ENCODE measurements at regions not wholly inside any gene's neighbourhood (a gene's known extent, or its start where the extent isn't known, plus 50 kb on each side); places are given as distances from the start of the nearest gene placed in this dataset.

DNA sequence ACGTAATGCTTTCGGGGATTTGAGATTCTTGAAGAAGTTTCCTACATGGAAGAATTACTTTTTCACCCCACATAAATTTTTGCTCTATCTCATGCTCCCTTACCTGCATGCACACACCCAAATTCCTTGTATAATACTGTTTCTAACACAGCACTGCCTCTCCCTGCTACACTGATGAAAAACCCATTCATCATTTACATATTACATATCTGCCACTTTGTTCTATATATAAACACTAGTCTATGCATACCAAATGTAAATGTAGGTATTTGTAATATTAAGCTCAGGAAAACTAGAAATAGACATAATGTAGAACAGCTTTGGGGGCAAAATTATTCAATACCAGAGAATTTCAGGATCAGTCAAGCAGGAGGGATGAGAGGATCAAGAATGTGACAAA is 182.6 kb upstream of the SEMA6D start:
- TF ChIP-seq POLR2A (IDR thresholded peaks at IDR 0.05) (no peak), EP300 (IDR thresholded peaks at IDR 0.05) (no peak)
- TF ChIP-seq, protein P1, sequence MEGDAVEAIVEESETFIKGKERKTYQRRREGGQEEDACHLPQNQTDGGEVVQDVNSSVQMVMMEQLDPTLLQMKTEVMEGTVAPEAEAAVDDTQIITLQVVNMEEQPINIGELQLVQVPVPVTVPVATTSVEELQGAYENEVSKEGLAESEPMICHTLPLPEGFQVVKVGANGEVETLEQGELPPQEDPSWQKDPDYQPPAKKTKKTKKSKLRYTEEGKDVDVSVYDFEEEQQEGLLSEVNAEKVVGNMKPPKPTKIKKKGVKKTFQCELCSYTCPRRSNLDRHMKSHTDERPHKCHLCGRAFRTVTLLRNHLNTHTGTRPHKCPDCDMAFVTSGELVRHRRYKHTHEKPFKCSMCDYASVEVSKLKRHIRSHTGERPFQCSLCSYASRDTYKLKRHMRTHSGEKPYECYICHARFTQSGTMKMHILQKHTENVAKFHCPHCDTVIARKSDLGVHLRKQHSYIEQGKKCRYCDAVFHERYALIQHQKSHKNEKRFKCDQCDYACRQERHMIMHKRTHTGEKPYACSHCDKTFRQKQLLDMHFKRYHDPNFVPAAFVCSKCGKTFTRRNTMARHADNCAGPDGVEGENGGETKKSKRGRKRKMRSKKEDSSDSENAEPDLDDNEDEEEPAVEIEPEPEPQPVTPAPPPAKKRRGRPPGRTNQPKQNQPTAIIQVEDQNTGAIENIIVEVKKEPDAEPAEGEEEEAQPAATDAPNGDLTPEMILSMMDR (IDR thresholded peaks at IDR 0.05), result no peak
- Histone ChIP-seq H3K27me3 (no peaks in the 10 kb centered on the region), H3K4me3 (no peak overlapping the region), H3K27ac (no peak overlapping the region), H3K4me1 (ENCODE audit: insufficient read depth) (no peaks in the 10 kb centered on the region), H3K36me3 (no peaks in the 10 kb centered on the region), H3K9me3 (no peaks in the 10 kb centered on the region)
- intact Hi-C loops (cut with DNase I), result no loop called here
- DNase-seq, result no peak
- WGBS, 3 donors, result 93 to 96% (median 95%) methylated on average over 2 of the region's 2 CpGs

- TF ChIP-seq POLR2A (IDR thresholded peaks at IDR 0.05), result no peak
- TF ChIP-seq, protein P1 (IDR thresholded peaks at IDR 0.05), result no peak
- no peak for TF ChIP-seq EP300 (IDR thresholded peaks at IDR 0.05)
- Histone ChIP-seq H3K27me3 (no peaks in the 10 kb centered on the region), H3K4me3 (no peak overlapping the region), H3K36me3 (no peaks in the 10 kb centered on the region), H3K27ac (no peak overlapping the region), H3K4me1 (ENCODE audit: insufficient read depth) (no peaks in the 10 kb centered on the region), H3K9me3 (no peaks in the 10 kb centered on the region)
- no peak for DNase-seq
- 25 to 34% (median 33%) methylated on average over 2 of the region's 2 CpGs for WGBS, 3 donors
- intact Hi-C loops (cut with DNase I), result no loop called here
These were observed 175.7 kb upstream of the SEMA6D start for GRCh38 chr15:47541562-47541961.

DNA sequence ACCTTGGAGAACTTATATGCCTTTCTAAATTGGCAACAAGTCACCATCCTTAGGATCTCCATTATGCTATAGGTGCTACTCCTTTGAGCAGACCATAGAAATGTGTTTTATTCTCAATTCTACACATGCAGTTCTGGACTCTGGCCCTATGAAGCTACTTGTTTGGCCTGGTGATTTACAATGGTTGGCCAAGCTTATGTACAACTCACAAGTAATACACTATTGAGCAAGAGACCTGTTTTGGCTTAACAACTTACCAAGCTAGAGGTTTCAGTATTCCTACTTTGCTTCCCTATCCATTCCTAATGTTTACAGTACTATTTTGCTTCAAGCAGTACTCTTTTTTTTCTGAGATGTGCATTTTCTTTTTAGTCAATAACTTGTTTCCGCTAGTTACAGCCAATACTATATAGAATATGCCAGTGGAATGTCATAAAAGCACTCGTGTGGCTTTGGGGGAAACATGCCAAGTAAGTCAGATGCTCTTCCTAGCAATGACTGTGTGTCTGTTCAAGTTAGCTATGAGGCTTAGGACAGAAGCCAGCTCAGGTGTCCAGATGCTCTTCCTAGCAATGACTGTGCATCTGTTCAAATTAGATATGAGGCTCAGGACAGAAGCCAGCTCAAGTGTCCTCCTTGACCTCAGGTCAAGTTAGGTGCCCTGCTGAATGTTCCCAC is 174.9 kb upstream of the SEMA6D start:
- WGBS, 3 donors, result 67 to 73% (median 67%) methylated on average over 2 of the region's 2 CpGs
- DNase-seq, result no peak
- TF ChIP-seq, protein P1 (IDR thresholded peaks at IDR 0.05), result no peak
- TF ChIP-seq POLR2A (IDR thresholded peaks at IDR 0.05), result no peak
- TF ChIP-seq EP300 (IDR thresholded peaks at IDR 0.05), result no peak
- H3K27ac ChIP-seq, result no peak overlapping the region
- no peaks in the 10 kb centered on the region for H3K9me3 ChIP-seq
- no peaks in the 10 kb centered on the region for H3K36me3 ChIP-seq
- intact Hi-C loops (cut with DNase I), result no loop called here
- no peaks in the 10 kb centered on the region for H3K27me3 ChIP-seq
- no peak overlapping the region for H3K4me3 ChIP-seq
- no peaks in the 10 kb centered on the region for H3K4me1 ChIP-seq (ENCODE audit: insufficient read depth)

DNA sequence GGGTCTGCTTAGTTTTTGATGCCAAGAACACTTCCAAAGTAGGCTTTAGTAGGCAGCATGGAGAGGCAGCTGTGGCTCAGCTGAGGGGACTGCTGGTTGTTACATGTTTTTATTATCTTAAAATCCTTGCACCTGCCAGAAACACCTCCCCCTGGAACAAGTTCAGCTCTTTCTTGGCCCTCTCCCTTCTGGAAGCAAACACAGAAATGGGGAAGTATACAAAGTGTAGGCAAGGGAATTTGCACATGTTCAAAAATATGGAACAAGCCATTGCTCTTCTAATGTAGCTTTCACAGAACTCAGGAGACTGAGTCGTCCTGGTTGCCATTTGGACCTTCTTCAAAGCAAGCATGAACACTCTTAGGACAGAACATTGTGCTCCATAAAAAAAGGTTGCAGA is 169.1 kb upstream of the SEMA6D start:
- no peaks in the 10 kb centered on the region for H3K27me3 ChIP-seq
- no peak overlapping the region for H3K4me3 ChIP-seq
- no peaks in the 10 kb centered on the region for H3K4me1 ChIP-seq (ENCODE audit: insufficient read depth)
- no peaks in the 10 kb centered on the region for H3K36me3 ChIP-seq
- no peak for TF ChIP-seq EP300 (IDR thresholded peaks at IDR 0.05)
- TF ChIP-seq, protein P1 (IDR thresholded peaks at IDR 0.05), result no peak
- TF ChIP-seq POLR2A (IDR thresholded peaks at IDR 0.05), result no peak
- H3K9me3 ChIP-seq, result no peaks in the 10 kb centered on the region
- H3K27ac ChIP-seq, result no peak overlapping the region
- intact Hi-C loops (cut with DNase I), result no loop called here
- no peak for DNase-seq
- 65 to 72% (median 72%) methylated on average over 1 of the region's 1 CpG for WGBS, 3 donors
